ENCODE measurements at regions not wholly inside any gene's neighbourhood (a gene's known extent, or its start where the extent isn't known, plus 50 kb on each side); places are given as distances from the start of the nearest gene placed in this dataset.

- H3K4me1 Mint-ChIP-seq (ENCODE audit: low read depth): peaks cover 43% of the 10 kb centered on the region
- TF ChIP-seq CTCF (IDR thresholded peaks at IDR 0.05): no peak
- no peak overlapping the region for H3K4me3 Mint-ChIP-seq (ENCODE audit: unreplicated experiment)
- no peak for DNase-seq (ENCODE audit: low spot score)
- H3K36me3 Mint-ChIP-seq (ENCODE audit: low read depth): no peaks in the 10 kb centered on the region
- H3K27me3 Mint-ChIP-seq (ENCODE audit: low read depth): no peaks in the 10 kb centered on the region
- peak overlapping the region; percentile 71 for H3K27ac Mint-ChIP-seq (ENCODE audit: unreplicated experiment)
- H3K9me3 Mint-ChIP-seq (ENCODE audit: low read depth): no peaks in the 10 kb centered on the region
Observed at GRCh38 chr6:12602342-12602741, 114.2 kb upstream of the PHACTR1 start.

- no peak for DNase-seq (ENCODE audit: low spot score)
- Mint-ChIP-seq H3K36me3 (ENCODE audit: low read depth) (no peaks in the 10 kb centered on the region), H3K27me3 (ENCODE audit: low read depth) (no peaks in the 10 kb centered on the region), H3K4me1 (ENCODE audit: low read depth) (peaks cover 50% of the 10 kb centered on the region), H3K27ac (ENCODE audit: unreplicated experiment) (peak overlapping the region; percentile 10), H3K9me3 (ENCODE audit: low read depth) (no peaks in the 10 kb centered on the region), H3K4me3 (ENCODE audit: unreplicated experiment) (no peak overlapping the region)
- peak; percentile 88 for TF ChIP-seq CTCF (IDR thresholded peaks at IDR 0.05)
Observed at GRCh38 chr6:12602951-12603672, 113.5 kb upstream of the PHACTR1 start.

- H3K4me1 Mint-ChIP-seq (ENCODE audit: low read depth): peaks cover 55% of the 10 kb centered on the region
- H3K9me3 Mint-ChIP-seq (ENCODE audit: low read depth): no peaks in the 10 kb centered on the region
- no peak overlapping the region for H3K4me3 Mint-ChIP-seq (ENCODE audit: unreplicated experiment)
- no peak for DNase-seq (ENCODE audit: low spot score)
- no peak overlapping the region for H3K27ac Mint-ChIP-seq (ENCODE audit: unreplicated experiment)
- H3K27me3 Mint-ChIP-seq (ENCODE audit: low read depth): no peaks in the 10 kb centered on the region
- H3K36me3 Mint-ChIP-seq (ENCODE audit: low read depth): no peaks in the 10 kb centered on the region
- peak; percentile 56 for TF ChIP-seq CTCF (IDR thresholded peaks at IDR 0.05)
Observed at GRCh38 chr6:12603673-12604049, 112.9 kb upstream of the PHACTR1 start.

- no peak for DNase-seq (ENCODE audit: low spot score)
- no peaks in the 10 kb centered on the region for H3K9me3 Mint-ChIP-seq (ENCODE audit: low read depth)
- H3K4me3 Mint-ChIP-seq (ENCODE audit: unreplicated experiment): no peak overlapping the region
- no peaks in the 10 kb centered on the region for H3K27me3 Mint-ChIP-seq (ENCODE audit: low read depth)
- H3K27ac Mint-ChIP-seq (ENCODE audit: unreplicated experiment): no peak overlapping the region
- H3K36me3 Mint-ChIP-seq (ENCODE audit: low read depth): no peaks in the 10 kb centered on the region
- peaks cover 51% of the 10 kb centered on the region for H3K4me1 Mint-ChIP-seq (ENCODE audit: low read depth)
- TF ChIP-seq CTCF (IDR thresholded peaks at IDR 0.05): peak; percentile 91
Observed at GRCh38 chr6:12605888-12606345, 110.7 kb upstream of the PHACTR1 start.

- Mint-ChIP-seq H3K36me3 (ENCODE audit: low read depth) (no peaks in the 10 kb centered on the region), H3K9me3 (ENCODE audit: low read depth) (no peaks in the 10 kb centered on the region), H3K4me1 (ENCODE audit: low read depth) (peaks cover 44% of the 10 kb centered on the region), H3K27me3 (ENCODE audit: low read depth) (no peaks in the 10 kb centered on the region), H3K27ac (ENCODE audit: unreplicated experiment) (no peak overlapping the region), H3K4me3 (ENCODE audit: unreplicated experiment) (no peak overlapping the region)
- no peak for DNase-seq (ENCODE audit: low spot score)
- TF ChIP-seq CTCF (IDR thresholded peaks at IDR 0.05): no peak
Observed at GRCh38 chr6:12606616-12607015, 110.0 kb upstream of the PHACTR1 start.
